Psoas muscle (tissue), 7 donors: ENCODE measurements at regions not wholly inside any gene's neighbourhood (a gene's known extent, or its start where the extent isn't known, plus 50 kb on each side); places are given as distances from the start of the nearest gene placed in this dataset.

Experiments used
- ATAC-seq, 4 donors: fragments of 200-7000 bp; cut with Tn5 transposase; one replicate each; pipeline ENCODE4 v1.9.1; 2020; ENCODE audit warnings: moderate library complexity in 3 of 4, mild to moderate bottlenecking in 2 of 4
- DNase-seq, 2 donors: peaks; one replicate each; pipeline ENCODE4 v3.0.0-alpha.2; 2020
- H3K27ac ChIP-seq: fragments of 200-600 bp; one replicate; pipeline ENCODE4 v1.8.0; 2022
- H3K27me3 ChIP-seq, 3 donors: fragments of 200-600 bp in 1 of 3; one replicate each; pipeline versions ENCODE4 v1.6.1 to v1.8.0; 2013 to 2022; ENCODE audit warnings: low read length in 2 of 3, mild to moderate bottlenecking in 2 of 3, moderate library complexity in 1 of 3; ENCODE audit not compliant: insufficient read depth in 3 of 3
- H3K36me3 ChIP-seq, 2 donors: fragments of 200-600 bp in 1 of 2; one replicate each; pipeline versions ENCODE4 v1.6.1 to v1.8.0; 2013 to 2022; ENCODE audit warnings: low read depth in 1 of 2, mild to moderate bottlenecking in 1 of 2, moderate library complexity in 1 of 2; ENCODE audit not compliant: insufficient read depth in 1 of 2
- H3K4me1 ChIP-seq: fragments of 200-600 bp; one replicate; pipeline ENCODE4 v1.8.0; 2022
- H3K4me3 ChIP-seq: fragments of 200-600 bp; one replicate; pipeline ENCODE4 v1.8.0; 2022; ENCODE audit warnings: mild to moderate bottlenecking
- H3K9me3 ChIP-seq: fragments of 200-600 bp; one replicate; pipeline ENCODE4 v1.8.0; 2022
- WGBS, 3 donors: extraction: QIAGEN DNeasy Blood & Tissue Kit; methylation state at CpG; one replicate each; pipeline versions ENCODE4 v1.1.6 to v1.1.7; 2013; 5-methylcytosine and 5-hydroxymethylcytosine counted together
- intact Hi-C, 2 donors: fragments of 100-400 bp; cut with DNase I; formaldehyde crosslinking; loops; one replicate each; pipeline versions ENCODE4 v1.11.0 to v1.14.2; 2022
- TF ChIP-seq, protein P1 (sequence below): fragments of 200-600 bp; IDR thresholded peaks from one replicate; pipeline ENCODE4 v1.8.0; 2022; ENCODE audit warnings: antibody characterized with exemption
- donor health status: healthy with polysubstance abuse.
- donor health status: DM: no; HTN: no; CAD: no; lungs with moderate emphysema.
- donor health status: Bipolar disorder and iron deficiency.
- donor health status: healthy.
- donor health status: DM: yes; HTN: yes; CAD: no.
- donor health status: DM: no; HTN: no; CAD: no.
- donor health status: DM: yes; HTN: yes; CAD: no.

DNA sequence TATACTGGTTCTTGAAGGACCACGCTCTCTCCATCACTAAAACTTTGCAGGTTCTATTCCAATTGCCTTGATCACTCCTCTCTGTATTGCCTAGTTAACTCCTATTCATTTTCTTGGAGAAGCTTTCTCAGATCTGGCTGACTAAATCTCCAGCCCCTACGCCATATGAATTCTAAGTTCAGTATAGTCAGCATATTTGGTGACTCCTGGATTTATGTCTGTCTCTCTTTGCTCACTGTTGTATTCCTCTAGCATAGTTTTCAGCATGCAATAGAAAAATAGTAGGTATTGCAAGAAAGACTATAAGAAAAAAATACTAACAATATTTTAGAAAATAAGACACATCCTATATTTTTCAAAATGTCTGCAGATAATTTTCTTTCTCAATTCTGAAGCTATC, 579.7 kb downstream of the CDH11 start:
- 96 to 97% (median 96%) methylated on average over 2 of the region's 2 CpGs for WGBS, 3 donors
- H3K9me3 ChIP-seq, result no peaks in the 10 kb centered on the region
- intact Hi-C loops, result no loop called here
- H3K27ac ChIP-seq, result no peak overlapping the region
- TF ChIP-seq, protein P1, sequence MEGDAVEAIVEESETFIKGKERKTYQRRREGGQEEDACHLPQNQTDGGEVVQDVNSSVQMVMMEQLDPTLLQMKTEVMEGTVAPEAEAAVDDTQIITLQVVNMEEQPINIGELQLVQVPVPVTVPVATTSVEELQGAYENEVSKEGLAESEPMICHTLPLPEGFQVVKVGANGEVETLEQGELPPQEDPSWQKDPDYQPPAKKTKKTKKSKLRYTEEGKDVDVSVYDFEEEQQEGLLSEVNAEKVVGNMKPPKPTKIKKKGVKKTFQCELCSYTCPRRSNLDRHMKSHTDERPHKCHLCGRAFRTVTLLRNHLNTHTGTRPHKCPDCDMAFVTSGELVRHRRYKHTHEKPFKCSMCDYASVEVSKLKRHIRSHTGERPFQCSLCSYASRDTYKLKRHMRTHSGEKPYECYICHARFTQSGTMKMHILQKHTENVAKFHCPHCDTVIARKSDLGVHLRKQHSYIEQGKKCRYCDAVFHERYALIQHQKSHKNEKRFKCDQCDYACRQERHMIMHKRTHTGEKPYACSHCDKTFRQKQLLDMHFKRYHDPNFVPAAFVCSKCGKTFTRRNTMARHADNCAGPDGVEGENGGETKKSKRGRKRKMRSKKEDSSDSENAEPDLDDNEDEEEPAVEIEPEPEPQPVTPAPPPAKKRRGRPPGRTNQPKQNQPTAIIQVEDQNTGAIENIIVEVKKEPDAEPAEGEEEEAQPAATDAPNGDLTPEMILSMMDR, result no peak
- ATAC-seq (no peak), DNase-seq (no peak)
- no peaks in the 10 kb centered on the region for H3K36me3 ChIP-seq
- no peaks in the 10 kb centered on the region for H3K27me3 ChIP-seq
- H3K4me1 ChIP-seq, result no peaks in the 10 kb centered on the region
- no peak overlapping the region for H3K4me3 ChIP-seq

DNA sequence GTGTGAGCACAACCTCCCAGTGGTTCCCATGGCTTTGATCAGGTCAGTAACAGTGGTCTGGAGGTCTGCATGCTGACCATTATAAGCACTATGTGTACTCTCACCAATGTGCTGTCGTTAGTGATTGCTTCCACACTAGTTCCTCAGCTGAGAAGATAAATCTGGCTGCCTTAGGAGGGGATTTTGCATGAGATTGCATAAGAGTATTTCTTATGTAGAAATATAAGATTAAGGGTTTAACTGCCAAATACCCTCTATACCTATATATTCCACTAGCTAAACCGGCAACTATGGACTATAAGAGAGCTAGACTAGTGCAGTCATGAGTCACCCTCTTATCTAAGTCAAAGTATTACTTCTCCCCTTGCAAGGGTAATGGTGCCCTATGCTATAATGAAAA, 580.2 kb downstream of the CDH11 start:
- TF ChIP-seq, protein P1, result no peak
- intact Hi-C loops, result no loop called here
- Histone ChIP-seq H3K27ac (no peak overlapping the region), H3K36me3 (no peaks in the 10 kb centered on the region), H3K9me3 (no peaks in the 10 kb centered on the region), H3K27me3 (no peaks in the 10 kb centered on the region), H3K4me3 (no peak overlapping the region), H3K4me1 (no peaks in the 10 kb centered on the region)
- DNase-seq, result no peak
- WGBS, 3 donors, result 73 to 85% (median 83%) methylated on average over 2 of the region's 2 CpGs
- no peak for ATAC-seq

DNA sequence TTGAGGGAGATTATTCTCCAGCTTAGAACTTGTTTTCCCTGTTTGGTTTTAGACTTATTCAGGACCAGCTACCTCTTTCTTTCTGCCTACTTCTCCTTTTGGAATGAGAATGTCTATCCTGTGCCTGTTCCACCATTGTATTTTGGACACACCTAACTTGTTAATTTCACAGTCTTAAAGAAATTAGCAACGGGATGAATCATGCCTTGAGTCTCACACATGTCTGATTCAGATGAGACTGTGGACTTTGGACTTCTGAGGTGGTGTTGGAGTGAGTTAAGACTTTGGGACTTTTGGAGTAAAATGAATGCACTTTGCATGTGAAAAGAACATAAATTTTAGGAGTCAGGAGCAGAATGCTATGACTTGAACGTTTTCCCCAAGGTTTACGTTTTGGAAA, 581.4 kb downstream of the CDH11 start:
- WGBS, 3 donors, result 29 to 43% (median 38%) methylated on average over 3 of the region's 3 CpGs
- Histone ChIP-seq H3K4me3 (no peak overlapping the region), H3K4me1 (no peaks in the 10 kb centered on the region), H3K9me3 (no peaks in the 10 kb centered on the region), H3K36me3 (no peaks in the 10 kb centered on the region), H3K27me3 (no peaks in the 10 kb centered on the region), H3K27ac (no peak overlapping the region)
- DNase-seq, result no peak
- ATAC-seq, result no peak
- intact Hi-C loops, result no loop called here
- TF ChIP-seq, protein P1, result no peak

DNA sequence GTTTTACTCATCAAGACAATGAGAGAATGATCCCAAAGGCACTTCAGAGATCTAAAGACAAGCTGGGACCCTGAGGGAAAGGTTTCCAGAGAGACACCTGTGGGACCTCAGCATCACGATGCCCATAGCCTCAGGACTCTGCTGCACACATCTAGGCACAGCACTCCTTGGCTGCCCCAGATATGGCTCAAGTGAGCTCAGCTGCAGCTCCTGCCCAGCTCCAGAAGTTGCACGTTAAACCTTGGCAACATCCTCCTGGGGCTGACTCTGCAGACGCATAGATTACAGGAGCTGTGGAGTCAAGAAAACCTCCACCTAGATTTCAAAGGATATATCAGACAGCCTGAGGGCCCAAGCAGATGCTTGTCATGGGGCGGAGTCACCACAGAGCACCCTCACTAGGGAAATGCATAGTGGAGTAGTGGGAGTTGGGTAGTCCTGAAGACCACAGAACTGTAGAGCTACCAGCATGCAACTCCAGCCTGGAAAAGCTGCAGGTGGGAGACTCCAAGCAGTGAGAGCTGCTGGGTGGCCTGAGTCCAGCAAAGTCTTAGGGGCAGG, 582.0 kb downstream of the CDH11 start:
- no peaks in the 10 kb centered on the region for H3K9me3 ChIP-seq
- TF ChIP-seq, protein P1, result no peak
- H3K27me3 ChIP-seq, result no peaks in the 10 kb centered on the region
- no peak overlapping the region for H3K4me3 ChIP-seq
- no peak for ATAC-seq
- intact Hi-C loops, result no loop called here
- no peaks in the 10 kb centered on the region for H3K4me1 ChIP-seq
- DNase-seq, result no peak
- 71 to 76% (median 76%) methylated on average over 4 of the region's 4 CpGs for WGBS, 3 donors
- H3K27ac ChIP-seq, result no peak overlapping the region
- no peaks in the 10 kb centered on the region for H3K36me3 ChIP-seq

DNA sequence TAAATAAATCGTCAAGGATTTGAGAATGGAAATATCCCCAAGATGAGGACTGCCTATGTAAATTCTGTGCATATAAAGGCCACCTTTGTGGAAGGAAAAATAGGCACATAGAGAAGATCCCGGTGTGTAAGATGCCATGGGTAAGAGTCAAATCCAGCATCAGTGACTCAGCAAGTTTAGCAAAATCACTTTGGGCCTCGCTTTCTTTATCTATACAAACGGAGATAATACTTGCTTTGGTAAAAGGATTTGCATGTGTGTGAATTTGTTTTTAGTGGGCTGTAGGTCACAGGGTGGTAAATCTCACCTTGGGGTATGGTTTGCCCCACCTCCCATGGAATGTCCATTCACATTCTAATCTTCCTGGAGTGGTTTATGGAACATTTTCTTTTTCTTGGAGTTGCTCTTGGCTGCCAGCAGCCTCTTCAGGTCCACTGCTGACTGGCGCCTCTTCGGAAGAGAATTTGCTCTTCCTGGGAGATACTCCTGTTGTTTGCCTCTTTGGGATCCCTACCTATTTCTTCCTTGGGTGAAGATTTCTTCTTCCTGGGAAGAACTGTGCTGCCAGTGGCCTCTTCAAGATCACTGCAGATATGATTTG, 587.6 kb downstream of the CDH11 start:
- no peaks in the 10 kb centered on the region for H3K9me3 ChIP-seq
- WGBS, 3 donors, result 90 to 94% (median 92%) methylated on average over 6 of the region's 6 CpGs
- no peak for DNase-seq
- ATAC-seq, result no peak
- no peak overlapping the region for H3K4me3 ChIP-seq
- no peaks in the 10 kb centered on the region for H3K36me3 ChIP-seq
- TF ChIP-seq, protein P1, result no peak
- intact Hi-C loops, result no loop called here
- H3K27me3 ChIP-seq, result no peaks in the 10 kb centered on the region
- no peaks in the 10 kb centered on the region for H3K4me1 ChIP-seq
- H3K27ac ChIP-seq, result no peak overlapping the region
